ENCODE measurements at regions not wholly inside any gene's neighbourhood (a gene's known extent, or its start where the extent isn't known, plus 50 kb on each side); places are given as distances from the start of the nearest gene placed in this dataset.

DNA sequence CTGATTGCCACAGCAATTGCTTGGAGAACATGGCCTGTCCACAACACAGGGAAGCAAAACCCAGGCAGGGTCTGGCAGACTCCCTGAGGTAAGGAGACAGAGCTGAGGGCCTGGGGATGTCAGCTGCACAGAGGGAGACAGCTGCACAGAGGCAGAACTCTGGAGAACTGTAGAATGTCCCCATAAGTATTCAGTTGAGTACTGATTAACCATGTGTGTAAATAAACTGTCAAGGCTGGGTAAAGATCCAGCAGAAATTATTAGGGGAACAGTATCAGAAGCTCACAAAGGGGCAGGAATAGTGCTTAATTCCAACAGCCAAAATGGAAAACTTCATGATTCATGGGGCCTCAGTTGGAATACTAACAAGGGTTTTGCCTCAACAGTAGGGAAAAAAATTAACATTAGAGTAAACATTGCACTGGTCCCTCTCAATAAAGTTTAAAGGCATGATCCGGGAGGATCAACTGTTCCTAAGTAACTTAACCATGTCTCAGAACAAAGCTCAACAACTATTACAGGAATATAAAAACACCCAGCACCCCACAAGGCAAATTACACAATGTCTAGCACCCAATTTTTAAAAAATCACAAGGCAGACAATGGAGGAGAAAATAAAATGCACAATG is 201.3 kb upstream of the RASSF8 start:
- no peak for DNase-seq

GRCh38 chr12:25759752-25760151 is 198.7 kb upstream of the RASSF8 start:
- no peak for DNase-seq

DNA sequence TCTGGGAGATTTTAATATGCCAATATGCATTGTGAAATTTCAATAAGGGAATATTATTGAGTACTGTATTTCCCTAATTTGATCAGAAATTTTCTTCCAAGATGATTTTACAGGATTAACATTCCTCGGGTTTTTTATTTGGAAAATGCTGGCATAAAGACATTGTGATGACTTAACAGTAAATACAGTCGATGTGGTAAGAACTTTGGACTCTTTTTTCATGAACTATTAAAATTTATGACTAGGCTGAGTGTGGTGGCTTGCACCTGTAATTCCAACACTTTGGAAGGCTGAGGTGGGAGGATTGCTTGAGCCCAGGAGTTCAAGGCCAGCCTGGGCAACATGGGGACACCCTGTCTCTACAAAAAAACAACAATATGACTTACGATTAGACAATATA is 197.1 kb upstream of the RASSF8 start:
- no peak for DNase-seq

DNA sequence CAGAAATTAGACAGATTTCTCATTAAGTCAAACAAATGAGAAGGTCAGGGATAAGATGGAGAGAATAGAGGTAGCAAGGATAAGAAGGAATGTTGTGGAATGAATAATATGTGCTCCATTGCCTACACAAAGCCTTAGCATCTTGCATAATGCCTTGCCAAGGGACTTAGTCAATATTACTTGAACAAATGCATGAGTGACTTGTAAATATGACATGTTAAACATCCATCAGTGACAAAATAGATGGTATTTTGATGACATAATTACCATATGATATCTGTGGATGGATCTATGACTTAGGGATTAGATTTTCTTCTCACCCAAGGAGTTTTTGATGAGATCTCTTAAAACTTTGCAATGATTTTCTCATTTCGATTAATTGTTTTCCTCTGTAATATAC is 194.1 kb upstream of the RASSF8 start:
- no peak for DNase-seq

DNA sequence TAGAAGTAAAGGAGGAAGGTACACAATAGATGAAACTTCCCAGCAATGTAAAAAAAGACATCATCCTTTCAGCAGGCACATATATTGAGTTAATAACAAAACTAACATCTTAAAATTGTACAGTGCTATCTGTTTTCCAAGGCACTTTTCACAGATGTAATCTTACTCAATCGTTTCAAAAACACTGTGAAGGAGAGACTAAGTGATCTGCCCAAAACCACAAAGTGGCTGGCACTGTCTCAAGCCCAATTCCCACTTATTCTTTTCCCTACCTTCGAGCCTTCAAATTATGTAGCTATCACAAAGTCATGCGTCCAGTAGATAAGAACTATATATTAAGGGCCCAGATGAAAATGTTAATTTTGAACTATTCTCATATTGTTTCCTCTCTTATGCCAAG is 193.6 kb upstream of the RASSF8 start:
- no peak for DNase-seq

DNA sequence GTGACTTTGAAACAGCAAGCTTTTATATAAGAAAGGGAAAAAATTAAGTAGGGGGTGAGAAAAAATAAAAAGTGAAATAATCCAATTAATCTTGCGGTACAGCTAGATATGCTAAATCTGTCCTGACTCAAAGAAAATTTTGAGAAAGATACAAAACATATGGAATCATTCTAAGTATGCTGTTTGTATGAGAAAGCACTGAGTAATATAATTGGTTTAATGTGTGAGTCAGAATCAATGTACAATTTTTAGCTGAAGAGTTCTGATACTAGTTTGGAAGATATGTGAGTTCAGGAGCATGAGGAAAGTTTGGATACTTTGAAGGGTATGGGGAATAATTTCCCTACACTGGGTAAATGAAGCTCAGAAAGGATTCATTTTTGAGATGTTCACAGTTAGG is 190.9 kb upstream of the RASSF8 start:
- no peak for DNase-seq

- DNase-seq: no peak
Observed at GRCh38 chr12:25768151-25768550, 190.3 kb upstream of the RASSF8 start.

DNA sequence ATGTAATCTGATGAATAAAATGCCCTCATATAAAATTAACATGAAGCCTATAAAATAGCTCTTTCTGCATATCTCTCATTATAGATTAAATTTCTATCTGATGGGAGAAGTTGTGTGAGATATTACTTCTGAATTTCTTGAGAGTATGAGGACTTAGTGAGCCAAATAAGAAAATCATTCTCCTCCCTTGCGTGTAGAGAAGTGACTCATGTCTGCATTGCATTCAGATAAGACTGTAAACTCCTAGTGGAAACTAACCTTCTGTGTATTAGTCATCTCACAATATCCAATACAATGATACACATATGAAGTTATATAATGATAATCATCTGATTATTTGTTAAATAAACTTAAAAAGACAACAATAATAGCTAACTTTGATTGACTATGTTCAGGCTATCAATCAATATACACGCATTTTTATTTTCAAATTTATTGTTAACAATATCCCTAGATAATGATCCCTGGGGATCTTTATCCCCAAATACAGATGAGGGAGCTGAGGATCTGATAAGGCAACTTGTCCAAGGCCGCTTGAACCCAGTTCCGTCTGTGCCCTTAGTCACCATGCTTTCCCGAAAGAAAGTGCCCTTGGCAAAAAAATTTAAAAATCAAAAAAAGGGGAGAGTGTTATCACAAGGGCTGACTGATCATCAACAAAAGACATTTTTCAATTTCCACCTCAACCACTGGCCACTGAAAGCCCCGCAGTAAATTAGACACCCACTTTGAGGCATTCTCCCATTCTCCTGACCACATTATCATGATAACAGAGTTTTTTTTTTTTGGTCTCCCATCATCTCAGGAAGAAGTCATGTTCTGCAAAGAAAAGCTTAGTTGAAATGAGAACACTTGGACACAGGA is 189.2 kb upstream of the RASSF8 start:
- DNase-seq: peak in 1 of 2 experiments; percentile 24

- DNase-seq: no peak
Observed at GRCh38 chr12:25771041-25771440, 187.4 kb upstream of the RASSF8 start.

- DNase-seq: no peak
Observed at GRCh38 chr12:25771476-25771875, 187.0 kb upstream of the RASSF8 start.

- DNase-seq: no peak
Observed at GRCh38 chr12:25775968-25776367, 182.5 kb upstream of the RASSF8 start.

GRCh38 chr12:25780771-25781170 is 177.7 kb upstream of the RASSF8 start:
- DNase-seq: no peak

- DNase-seq: no peak
Observed at GRCh38 chr12:25781232-25781631, 177.2 kb upstream of the RASSF8 start.

GRCh38 chr12:25783566-25783965 is 174.9 kb upstream of the RASSF8 start:
- no peak for DNase-seq

- no peak for DNase-seq
Observed at GRCh38 chr12:25784669-25785068, 173.8 kb upstream of the RASSF8 start.

GRCh38 chr12:25785134-25785533 is 173.3 kb upstream of the RASSF8 start:
- DNase-seq: no peak

DNA sequence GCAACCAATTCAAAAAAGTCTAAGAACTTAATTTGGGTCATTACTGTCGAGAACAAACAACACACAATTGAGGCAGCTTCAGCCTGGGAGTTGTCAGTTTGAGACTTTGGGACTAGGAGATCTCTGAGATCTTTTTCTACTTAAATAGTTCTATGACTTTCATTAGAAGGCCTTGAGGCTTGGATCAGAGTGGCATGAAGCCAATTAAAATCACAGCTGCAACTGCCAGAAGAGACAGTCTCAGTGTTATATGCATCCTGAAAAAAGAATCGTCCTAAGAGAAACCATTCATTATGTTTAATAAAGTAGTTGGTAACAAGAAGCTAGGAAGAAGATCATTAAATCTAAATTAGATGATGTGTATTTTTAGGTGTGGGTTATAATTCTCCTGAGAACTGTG is 170.8 kb upstream of the RASSF8 start:
- DNase-seq: no peak

DNA sequence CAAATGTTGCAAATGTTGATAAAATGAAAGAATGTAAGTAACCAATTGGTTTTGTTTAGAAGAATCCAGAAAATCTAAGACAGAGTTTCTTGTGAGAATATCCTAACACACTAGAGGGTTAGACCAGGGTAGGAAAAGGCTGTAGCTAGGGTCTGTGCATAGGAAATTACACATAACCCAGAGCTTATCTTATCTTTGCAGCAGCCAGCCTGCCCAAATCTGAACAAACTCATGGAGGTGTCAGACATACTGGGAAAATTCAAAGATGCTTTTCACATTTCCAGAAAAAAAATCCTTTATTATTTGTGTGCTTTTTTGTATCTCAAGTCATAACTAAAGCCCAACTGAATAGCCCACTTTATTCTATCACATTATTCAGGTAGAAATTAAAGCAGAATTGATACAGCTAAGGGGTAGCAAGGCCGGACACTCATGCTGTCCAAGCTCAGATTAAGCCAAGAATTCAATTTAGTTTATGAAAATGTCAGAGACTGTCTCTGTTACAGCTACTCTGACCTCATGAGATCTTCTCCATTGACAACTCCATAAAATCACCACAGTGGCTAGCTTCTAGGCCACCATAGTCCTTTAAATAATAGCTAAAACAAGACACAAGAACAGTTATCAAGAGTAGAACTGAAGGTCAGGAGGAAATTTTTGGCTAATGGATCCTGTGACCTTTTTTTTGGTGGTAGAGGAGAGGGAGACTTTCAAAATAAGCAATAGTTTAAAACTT is 169.6 kb upstream of the RASSF8 start:
- DNase-seq: no peak

DNA sequence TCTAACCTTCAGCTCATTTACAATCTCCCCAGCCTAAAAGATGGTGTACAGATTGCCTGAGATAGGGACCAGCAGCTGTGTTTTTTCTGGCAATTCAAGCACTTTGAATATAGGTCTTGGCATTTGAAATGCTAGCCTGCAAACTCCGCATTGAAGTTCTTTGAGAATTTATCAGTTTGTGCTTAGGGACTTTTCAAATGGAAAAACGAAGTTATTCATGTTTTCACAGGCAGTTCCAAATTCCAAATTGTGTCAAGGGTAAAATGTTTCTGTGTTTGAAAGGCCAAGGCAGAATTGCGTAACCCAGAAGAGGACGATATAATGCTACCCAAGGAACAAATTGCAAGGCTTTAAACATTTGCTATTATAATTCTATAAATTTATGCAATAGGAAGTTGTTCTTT is 168.9 kb upstream of the RASSF8 start:
- DNase-seq: no peak

DNA sequence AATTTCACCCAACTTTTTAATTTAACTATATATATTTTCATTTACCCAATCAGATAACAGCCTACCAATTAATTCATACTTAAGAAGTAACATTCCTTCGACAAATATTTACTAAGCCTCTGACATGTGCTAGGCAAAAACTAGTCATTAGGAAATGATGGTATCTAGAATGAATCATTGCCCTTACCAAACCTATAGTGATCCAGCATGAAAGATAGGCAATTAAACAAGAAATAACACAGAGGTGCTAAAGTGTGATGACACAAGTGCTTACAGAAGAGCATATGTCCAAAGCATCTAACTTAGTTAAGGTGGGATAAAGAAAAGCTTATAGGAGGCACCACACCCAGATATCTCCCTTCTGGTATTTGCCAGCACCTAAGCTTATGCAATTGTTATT is 166.5 kb upstream of the RASSF8 start:
- DNase-seq: no peak

- no peak for DNase-seq
Observed at GRCh38 chr12:25793196-25793595, 165.3 kb upstream of the RASSF8 start.

DNA sequence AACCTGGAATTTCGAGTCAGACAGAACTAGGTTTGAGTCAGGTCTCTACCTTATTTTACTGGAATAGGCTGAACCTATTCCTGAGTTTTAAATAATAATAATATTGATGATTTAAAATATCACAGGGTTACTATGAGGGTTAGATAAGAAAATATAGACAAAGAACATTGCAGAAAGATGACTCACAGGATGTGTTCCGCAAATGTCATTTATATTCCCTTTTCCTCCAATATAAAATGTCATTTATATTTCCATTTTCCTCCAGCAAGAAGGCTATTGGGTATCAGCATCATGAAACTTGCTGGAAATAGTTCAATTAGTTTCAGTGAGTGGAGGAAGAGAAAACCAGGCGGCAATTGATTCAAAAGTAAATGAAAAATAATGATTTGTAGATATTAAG is 163.9 kb upstream of the RASSF8 start:
- no peak for DNase-seq

- DNase-seq: no peak
Observed at GRCh38 chr12:25796523-25797000, 161.9 kb upstream of the RASSF8 start.

- no peak for DNase-seq
Observed at GRCh38 chr12:25797386-25797785, 161.1 kb upstream of the RASSF8 start.
